SK-N-SH (cell line): ENCODE measurements at regions not wholly inside any gene's neighbourhood (a gene's known extent, or its start where the extent isn't known, plus 50 kb on each side); places are given as distances from the start of the nearest gene placed in this dataset.

ENCODE experiments used
- CTCF ChIA-PET: fragments of 300-600, 350-600 bp; formaldehyde crosslinking; extraction: SDS; loops from one replicate; lab custom pipeline; 2021; lab: Yijun Ruan, JAX
- POLR2A ChIA-PET: fragments of 350-600 bp; sonication (Branson Sonifier 250); formaldehyde crosslinking; extraction: SDS; loops from one replicate; lab custom pipeline; 2020; ENCODE audit warnings: antibody characterized with exemption, inconsistent platforms; lab: Yijun Ruan, JAX
- DNase-seq: peaks from one replicate; pipeline ENCODE4 v3.0.0; 2012
- H2AFZ ChIP-seq: fragments of 200-600 bp; sonication (generic); 2 replicates; pipeline ENCODE4 v1.8.1; 2016; ENCODE audit warnings: antibody characterized with exemption, mild to moderate bottlenecking, low read depth
- H3F3A ChIP-seq: fragments of 200-600 bp; sonication (generic); replicated peaks from 2 replicates; pipeline ENCODE3; 2016; ENCODE audit warnings: antibody characterized with exemption, mild to moderate bottlenecking; ENCODE audit not compliant: insufficient read depth
- H3K27ac ChIP-seq, 2 experiments: fragments of 200-500 bp in 1 of 2; fragments of 200-600 bp in 1 of 2; sonication (Bioruptor generic) in 1 of 2; sonication (generic), shearing (Covaris generic) in 1 of 2; 2 replicates each; pipeline versions ENCODE4 v1.5.1 to v1.6.1; 2014 to 2016; ENCODE audit warnings: low read depth in 2 of 2, inconsistent platforms in 1 of 2, low read length in 1 of 2, mild to moderate bottlenecking in 1 of 2, mixed read lengths in 1 of 2
- H3K27me3 ChIP-seq: fragments of 200-600 bp; sonication (generic), shearing (Covaris generic); 2 replicates; pipeline ENCODE4 v1.6.1; 2016; ENCODE audit warnings: mixed run types; ENCODE audit not compliant: insufficient read depth
- H3K36me3 ChIP-seq, 2 experiments: fragments of 200-500 bp in 1 of 2; fragments of 200-600 bp in 1 of 2; sonication (Bioruptor generic) in 1 of 2; sonication (generic) in 1 of 2; replicated peaks in 1 of 2; 2 replicates each; pipeline versions ENCODE3 to v1.5.1; 2014 to 2016; ENCODE audit warnings: low read length in 1 of 2, mild to moderate bottlenecking in 1 of 2; ENCODE audit not compliant: insufficient read depth in 2 of 2, control insufficient read depth in 1 of 2
- H3K4me1 ChIP-seq, 2 experiments: fragments of 200-500 bp in 1 of 2; fragments of 200-600 bp in 1 of 2; sonication (Bioruptor generic) in 1 of 2; sonication (generic), shearing (Covaris generic) in 1 of 2; 2 replicates each; pipeline versions ENCODE4 v1.5.1 to v1.6.1; 2014 to 2016; ENCODE audit warnings: low read depth in 1 of 2, low read length in 1 of 2, mixed run types in 1 of 2; ENCODE audit not compliant: insufficient read depth in 2 of 2, control insufficient read depth in 1 of 2
- H3K4me2 ChIP-seq: fragments of 200-600 bp; sonication (generic), shearing (Covaris generic); 2 replicates; pipeline ENCODE4 v1.6.1; 2017; ENCODE audit warnings: mixed run types
- H3K4me3 ChIP-seq, 2 experiments: fragments of 200-500 bp in 1 of 2; fragments of 200-600 bp in 1 of 2; sonication (Bioruptor generic) in 1 of 2; sonication (generic), shearing (Covaris generic) in 1 of 2; 2 replicates each; pipeline versions ENCODE4 v1.5.1 to v1.8.1; 2014 to 2016; ENCODE audit warnings: low read depth in 2 of 2, inconsistent platforms in 1 of 2, low read length in 1 of 2, mild to moderate bottlenecking in 1 of 2, mixed read lengths in 1 of 2, moderate library complexity in 1 of 2
- H3K79me2 ChIP-seq: fragments of 200-600 bp; sonication (generic); 2 replicates; pipeline ENCODE4 v1.8.1; 2017; ENCODE audit warnings: mild to moderate bottlenecking; ENCODE audit not compliant: insufficient read depth
- H3K9ac ChIP-seq: fragments of 200-600 bp; sonication (generic); 2 replicates; pipeline ENCODE4 v1.6.1; 2017; ENCODE audit warnings: mixed run types
- H3K9me2 ChIP-seq: fragments of 200-600 bp; sonication (generic); 2 replicates; pipeline ENCODE4 v1.6.1; 2017; ENCODE audit warnings: mixed run types
- H3K9me3 ChIP-seq: fragments of 200-600 bp; sonication (generic); 2 replicates; pipeline ENCODE4 v1.6.1; 2017; ENCODE audit warnings: mixed run types, mild to moderate bottlenecking, moderate library complexity
- H4K20me1 ChIP-seq: fragments of 200-600 bp; sonication (generic); 2 replicates; pipeline ENCODE4 v1.6.1; 2017; ENCODE audit warnings: mild to moderate bottlenecking, mixed run types; ENCODE audit not compliant: insufficient read depth
- CTCF ChIP-seq: fragments of 200-600 bp; sonication (generic); IDR thresholded peaks from 2 replicates; pipeline ENCODE4 v1.6.1; 2017; ENCODE audit warnings: antibody characterized with exemption, mild to moderate bottlenecking, moderate library complexity
- FOSL2 ChIP-seq: IDR thresholded peaks from 2 replicates; pipeline ENCODE4 v1.4.0; 2012; ENCODE audit warnings: low read depth, mild to moderate bottlenecking, moderate library complexity, borderline replicate concordance
- FOXJ3 ChIP-seq: sonication (generic); formaldehyde crosslinking; IDR thresholded peaks from 2 replicates; pipeline ENCODE4 v1.5.1; 2020; ENCODE audit warnings: mild to moderate bottlenecking, missing genetic modification reagents
- GABPA ChIP-seq: IDR thresholded peaks from 2 replicates; pipeline ENCODE4 v1.4.0; 2012; ENCODE audit warnings: low read depth, mild to moderate bottlenecking
- GATA2 ChIP-seq: sonication (generic); formaldehyde crosslinking; IDR thresholded peaks from 2 replicates; pipeline ENCODE4 v1.5.0; 2020; ENCODE audit warnings: mild to moderate bottlenecking, missing genetic modification reagents
- JUND ChIP-seq: IDR thresholded peaks from 2 replicates; pipeline ENCODE4 v1.4.0; 2012
- MXI1 ChIP-seq: IDR thresholded peaks from 2 replicates; pipeline ENCODE4 v1.6.1; 2012; ENCODE audit warnings: mild to moderate bottlenecking, low read depth, low read length, improper control_type of control experiment
- NFIC ChIP-seq: IDR thresholded peaks from 2 replicates; pipeline ENCODE4 v1.4.0; 2012; ENCODE audit warnings: borderline replicate concordance
- RFX5 ChIP-seq: IDR thresholded peaks from 2 replicates; pipeline ENCODE4 v1.6.1; 2012; ENCODE audit warnings: mild to moderate bottlenecking, improper control_type of control experiment, low read length
- RXRA ChIP-seq: IDR thresholded peaks from 2 replicates; pipeline ENCODE4 v1.4.0; 2012; ENCODE audit warnings: low read depth, mild to moderate bottlenecking, borderline replicate concordance
- TCF12 ChIP-seq: IDR thresholded peaks from 2 replicates; pipeline ENCODE4 v1.4.0; 2012
- YY1 ChIP-seq: IDR thresholded peaks from 2 replicates; pipeline ENCODE4 v1.4.0; 2012; ENCODE audit warnings: low read depth, mild to moderate bottlenecking
- WGBS: methylation state at CpG from one replicate; pipeline ENCODE4 v1.1.6; 2017; ENCODE audit warnings: low lambda C conversion rate; 5-methylcytosine and 5-hydroxymethylcytosine counted together
- TF ChIP-seq, protein P1 (sequence below): IDR thresholded peaks from 2 replicates; pipeline ENCODE4 v1.4.0; 2012; ENCODE audit warnings: low read depth, borderline replicate concordance
- TF ChIP-seq, protein P2 (sequence below): fragments of 150-350 bp; IDR thresholded peaks from 2 replicates; pipeline ENCODE4 v1.6.1; 2016; ENCODE audit warnings: mild to moderate bottlenecking, low read depth, low read length
- TF ChIP-seq, protein P3 (sequence below): IDR thresholded peaks from 2 replicates; pipeline ENCODE4 v1.4.0; 2012; ENCODE audit warnings: low read depth, borderline replicate concordance
- TF ChIP-seq, protein P4 (sequence below): fragments of 150-350 bp; IDR thresholded peaks from 2 replicates; pipeline ENCODE4 v1.6.1; 2017; ENCODE audit warnings: antibody characterized with exemption, low read length, low read depth, borderline replicate concordance

- Histone ChIP-seq H3K79me2 (no peaks in the 10 kb centered on the region), H3K9me2 (no peaks in the 10 kb centered on the region), H3K27ac (no peak overlapping the region), H3K4me3 (no peak overlapping the region), H3K36me3 (no peaks in the 10 kb centered on the region), H3K9ac (no peak overlapping the region), H3K9me3 (no peaks in the 10 kb centered on the region), H3K4me2 (no peak overlapping the region), H4K20me1 (no peaks in the 10 kb centered on the region), H2AFZ (no peak overlapping the region), H3K4me1 (no peaks in the 10 kb centered on the region), H3K27me3 (peaks cover 2% of the 10 kb centered on the region; the same call in 1 of the 2 replicates), H3F3A (peaks cover 4% of the 10 kb centered on the region)
- CTCF ChIA-PET: no interaction called here
- WGBS: 22% methylated on average over 5 of the region's 5 CpGs
- DNase-seq: no peak
- POLR2A ChIA-PET: no interaction called here
- TF ChIP-seq YY1 (no peak), CTCF (no peak), GABPA (no peak), NFIC (no peak), FOSL2 (no peak), RFX5 (no peak), FOXJ3 (CRISPR knock-in tag) (no peak), TCF12 (no peak), JUND (no peak), GATA2 (CRISPR knock-in tag) (no peak), MXI1 (no peak), RXRA (no peak)
- TF ChIP-seq, protein P1, sequence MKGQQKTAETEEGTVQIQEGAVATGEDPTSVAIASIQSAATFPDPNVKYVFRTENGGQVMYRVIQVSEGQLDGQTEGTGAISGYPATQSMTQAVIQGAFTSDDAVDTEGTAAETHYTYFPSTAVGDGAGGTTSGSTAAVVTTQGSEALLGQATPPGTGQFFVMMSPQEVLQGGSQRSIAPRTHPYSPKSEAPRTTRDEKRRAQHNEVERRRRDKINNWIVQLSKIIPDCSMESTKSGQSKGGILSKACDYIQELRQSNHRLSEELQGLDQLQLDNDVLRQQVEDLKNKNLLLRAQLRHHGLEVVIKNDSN: no peak
- TF ChIP-seq, protein P2, sequence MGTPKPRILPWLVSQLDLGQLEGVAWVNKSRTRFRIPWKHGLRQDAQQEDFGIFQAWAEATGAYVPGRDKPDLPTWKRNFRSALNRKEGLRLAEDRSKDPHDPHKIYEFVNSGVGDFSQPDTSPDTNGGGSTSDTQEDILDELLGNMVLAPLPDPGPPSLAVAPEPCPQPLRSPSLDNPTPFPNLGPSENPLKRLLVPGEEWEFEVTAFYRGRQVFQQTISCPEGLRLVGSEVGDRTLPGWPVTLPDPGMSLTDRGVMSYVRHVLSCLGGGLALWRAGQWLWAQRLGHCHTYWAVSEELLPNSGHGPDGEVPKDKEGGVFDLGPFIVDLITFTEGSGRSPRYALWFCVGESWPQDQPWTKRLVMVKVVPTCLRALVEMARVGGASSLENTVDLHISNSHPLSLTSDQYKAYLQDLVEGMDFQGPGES: no peak
- TF ChIP-seq, protein P3, sequence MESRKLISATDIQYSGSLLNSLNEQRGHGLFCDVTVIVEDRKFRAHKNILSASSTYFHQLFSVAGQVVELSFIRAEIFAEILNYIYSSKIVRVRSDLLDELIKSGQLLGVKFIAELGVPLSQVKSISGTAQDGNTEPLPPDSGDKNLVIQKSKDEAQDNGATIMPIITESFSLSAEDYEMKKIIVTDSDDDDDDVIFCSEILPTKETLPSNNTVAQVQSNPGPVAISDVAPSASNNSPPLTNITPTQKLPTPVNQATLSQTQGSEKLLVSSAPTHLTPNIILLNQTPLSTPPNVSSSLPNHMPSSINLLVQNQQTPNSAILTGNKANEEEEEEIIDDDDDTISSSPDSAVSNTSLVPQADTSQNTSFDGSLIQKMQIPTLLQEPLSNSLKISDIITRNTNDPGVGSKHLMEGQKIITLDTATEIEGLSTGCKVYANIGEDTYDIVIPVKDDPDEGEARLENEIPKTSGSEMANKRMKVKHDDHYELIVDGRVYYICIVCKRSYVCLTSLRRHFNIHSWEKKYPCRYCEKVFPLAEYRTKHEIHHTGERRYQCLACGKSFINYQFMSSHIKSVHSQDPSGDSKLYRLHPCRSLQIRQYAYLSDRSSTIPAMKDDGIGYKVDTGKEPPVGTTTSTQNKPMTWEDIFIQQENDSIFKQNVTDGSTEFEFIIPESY: no peak
- TF ChIP-seq, protein P4, sequence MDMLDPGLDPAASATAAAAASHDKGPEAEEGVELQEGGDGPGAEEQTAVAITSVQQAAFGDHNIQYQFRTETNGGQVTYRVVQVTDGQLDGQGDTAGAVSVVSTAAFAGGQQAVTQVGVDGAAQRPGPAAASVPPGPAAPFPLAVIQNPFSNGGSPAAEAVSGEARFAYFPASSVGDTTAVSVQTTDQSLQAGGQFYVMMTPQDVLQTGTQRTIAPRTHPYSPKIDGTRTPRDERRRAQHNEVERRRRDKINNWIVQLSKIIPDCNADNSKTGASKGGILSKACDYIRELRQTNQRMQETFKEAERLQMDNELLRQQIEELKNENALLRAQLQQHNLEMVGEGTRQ: no peak
These were observed 348.1 kb upstream of the PTGER4 start for GRCh38 chr5:40331616-40332015.
